ENCODE measurements at regions not wholly inside any gene's neighbourhood (a gene's known extent, or its start where the extent isn't known, plus 50 kb on each side); places are given as distances from the start of the nearest gene placed in this dataset.

- Histone ChIP-seq H3K79me2 (ENCODE audit: control insufficient read depth, insufficient read depth, low read length) (no peaks in the 10 kb centered on the region), H3K4me1 (ENCODE audit: control insufficient read depth, insufficient read depth, low read length) (peaks cover 13% of the 10 kb centered on the region), H3K27me3 (replicated peaks in 1 of 2; ENCODE audit: control insufficient read depth in 2 of 2, insufficient read depth in 2 of 2, low read length in 1 of 2) (no peaks in the 10 kb centered on the region), H3K36me3 (ENCODE audit: control insufficient read depth in 2 of 2, insufficient read depth in 2 of 2, low read length in 1 of 2) (no peaks in the 10 kb centered on the region), H3K27ac (ENCODE audit: control insufficient read depth, insufficient read depth) (no peak overlapping the region), H2AFZ (ENCODE audit: control insufficient read depth, low read depth, low read length) (no peak overlapping the region), H3K9ac (ENCODE audit: control insufficient read depth, insufficient read depth, low read length) (no peak overlapping the region), H3K4me3 (no peak overlapping the region), H3K9me3 (replicated peaks; ENCODE audit: control insufficient read depth, insufficient read depth, low read length) (no peaks in the 10 kb centered on the region; the same call in 2 of the 3 replicates), H3K4me2 (ENCODE audit: control insufficient read depth, insufficient read depth) (no peak overlapping the region), H4K20me1 (ENCODE audit: control insufficient read depth, insufficient read depth) (no peaks in the 10 kb centered on the region)
- SMC1A ChIA-PET (ENCODE audit: uncharacterized antibody, unreplicated experiment): no interaction called here
- intact Hi-C loops (cut with micrococcal nuclease; ENCODE audit: unreplicated experiment): loop anchor here (2.0 to 10.0 kb wide), 2 partner anchors 31 to 349 kb away; partner anchors contain the start of gene ENC1
- no peak for ATAC-seq
- in situ Hi-C loops (cut with MboI): no loop called here
- WGBS (ENCODE audit: insufficient coverage, insufficient replicate concordance, low lambda C conversion rate, missing lambda C conversion rate): 32% methylated on average over 2 of the region's 2 CpGs
- no TSS peak for BruUV-seq (replicated peaks)
- no peak for DNase-seq (ENCODE audit: low read depth, low spot score)
- POLR2A ChIA-PET: no interaction called here
- no peak for FAIRE-seq
- TF ChIP-seq TARDBP (IDR thresholded peaks at IDR 0.05; ENCODE audit: borderline replicate concordance): no peak
- no peak for TF ChIP-seq POLR2A (IDR thresholded peaks at IDR 0.05; ENCODE audit: low read depth, low read length)
- no peak for TF ChIP-seq FOS (IDR thresholded peaks at IDR 0.05; ENCODE audit: borderline replicate concordance, extremely low read depth, insufficient read length)
- CTCF ChIA-PET: interaction anchor here (1.0 kb wide), 1 partner anchor 9 kb away, joined by 3 read pairs; no protein-coding TSS in a partner anchor
- RAD21 ChIA-PET (ENCODE audit: unreplicated experiment): interaction anchor here (0.7 kb wide), 1 partner anchor 24 kb away, joined by 3 read pairs; no protein-coding TSS in a partner anchor
These were observed 344.9 kb downstream of the ENC1 start for GRCh38 chr5:74295676-74296075.

DNA sequence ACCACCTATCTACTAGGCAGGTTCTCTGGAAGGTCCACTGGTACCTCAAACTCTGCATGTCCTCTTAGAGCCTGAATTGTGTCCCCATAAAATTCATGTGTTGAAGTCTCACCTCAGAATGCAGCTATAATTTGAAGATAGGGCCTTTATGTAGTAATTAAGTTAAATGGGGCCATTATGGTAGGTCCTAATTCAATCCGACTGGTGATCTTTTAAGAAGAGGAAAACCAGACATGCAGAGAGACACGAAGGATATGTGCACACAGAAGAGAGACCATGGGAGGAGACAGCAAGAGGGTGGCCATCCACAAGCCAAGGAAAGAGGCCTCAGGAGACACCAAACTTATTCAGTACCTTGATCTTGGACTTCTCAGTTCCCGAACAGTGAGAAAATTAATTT is 345.4 kb downstream of the ENC1 start:
- intact Hi-C loops (cut with micrococcal nuclease; ENCODE audit: unreplicated experiment) (loop anchor here (2.0 to 10.0 kb wide), 2 partner anchors 32 to 350 kb away; partner anchors contain the start of gene ENC1), in situ Hi-C loops (cut with MboI) (no loop called here)
- RAD21 ChIA-PET (ENCODE audit: unreplicated experiment): interaction anchor here (0.7 kb wide), 1 partner anchor 24 kb away, joined by 3 read pairs; no protein-coding TSS in a partner anchor
- BruUV-seq (replicated peaks): no TSS peak
- DNase-seq (ENCODE audit: low read depth, low spot score) (no peak), FAIRE-seq (no peak), ATAC-seq (no peak)
- H3K4me1 ChIP-seq (ENCODE audit: control insufficient read depth, insufficient read depth, low read length): peaks cover 13% of the 10 kb centered on the region
- SMC1A ChIA-PET (ENCODE audit: uncharacterized antibody, unreplicated experiment): interaction anchor here (0.6 kb wide), 1 partner anchor 139 kb away, joined by 3 read pairs; no protein-coding TSS in a partner anchor
- CTCF ChIA-PET: interaction anchor here (1.0 kb wide), 1 partner anchor 9 kb away, joined by 3 read pairs; no protein-coding TSS in a partner anchor
- no peak overlapping the region for H3K27ac ChIP-seq (ENCODE audit: control insufficient read depth, insufficient read depth)
- TF ChIP-seq, protein P1, sequence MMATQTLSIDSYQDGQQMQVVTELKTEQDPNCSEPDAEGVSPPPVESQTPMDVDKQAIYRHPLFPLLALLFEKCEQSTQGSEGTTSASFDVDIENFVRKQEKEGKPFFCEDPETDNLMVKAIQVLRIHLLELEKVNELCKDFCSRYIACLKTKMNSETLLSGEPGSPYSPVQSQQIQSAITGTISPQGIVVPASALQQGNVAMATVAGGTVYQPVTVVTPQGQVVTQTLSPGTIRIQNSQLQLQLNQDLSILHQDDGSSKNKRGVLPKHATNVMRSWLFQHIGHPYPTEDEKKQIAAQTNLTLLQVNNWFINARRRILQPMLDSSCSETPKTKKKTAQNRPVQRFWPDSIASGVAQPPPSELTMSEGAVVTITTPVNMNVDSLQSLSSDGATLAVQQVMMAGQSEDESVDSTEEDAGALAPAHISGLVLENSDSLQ (IDR thresholded peaks at IDR 0.05): no peak
- no peak for TF ChIP-seq HDAC2 (IDR thresholded peaks at IDR 0.05)
- WGBS (ENCODE audit: insufficient coverage, insufficient replicate concordance, low lambda C conversion rate, missing lambda C conversion rate): 69% methylated on average over 3 of the region's 3 CpGs
- no peaks in the 10 kb centered on the region for H3K79me2 ChIP-seq (ENCODE audit: control insufficient read depth, insufficient read depth, low read length)
- no peaks in the 10 kb centered on the region for H3K36me3 ChIP-seq (ENCODE audit: control insufficient read depth in 2 of 2, insufficient read depth in 2 of 2, low read length in 1 of 2)
- POLR2A ChIA-PET: no interaction called here
- H4K20me1 ChIP-seq (ENCODE audit: control insufficient read depth, insufficient read depth): no peaks in the 10 kb centered on the region
- H3K9me3 ChIP-seq (replicated peaks; ENCODE audit: control insufficient read depth, insufficient read depth, low read length): no peaks in the 10 kb centered on the region; the same call in 2 of the 3 replicates
- no peak overlapping the region for H3K9ac ChIP-seq (ENCODE audit: control insufficient read depth, insufficient read depth, low read length)
- no peak overlapping the region for H3K4me3 ChIP-seq
- no peak overlapping the region for H3K4me2 ChIP-seq (ENCODE audit: control insufficient read depth, insufficient read depth)
- H2AFZ ChIP-seq (ENCODE audit: control insufficient read depth, low read depth, low read length): no peak overlapping the region
- H3K27me3 ChIP-seq (replicated peaks in 1 of 2; ENCODE audit: control insufficient read depth in 2 of 2, insufficient read depth in 2 of 2, low read length in 1 of 2): no peaks in the 10 kb centered on the region
